GM10248 (cell line): ENCODE measurements at regions not wholly inside any gene's neighbourhood (a gene's known extent, or its start where the extent isn't known, plus 50 kb on each side); places are given as distances from the start of the nearest gene placed in this dataset.

Experiments used
- CTCF ChIA-PET: fragments of 300-600 bp; sonication (Branson Sonifier 250); formaldehyde crosslinking; extraction: SDS; loops from one replicate; lab custom pipeline; 2021; ENCODE audit warnings: antibody characterized with exemption; lab: Yijun Ruan, JAX
- POLR2A ChIA-PET: fragments of 350-650 bp; sonication (Branson Sonifier 250); formaldehyde crosslinking; extraction: SDS; loops from one replicate; lab custom pipeline; 2020; ENCODE audit warnings: antibody characterized with exemption; lab: Yijun Ruan, JAX
- DNase-seq: peaks from one replicate; pipeline ENCODE4 v3.0.0; 2012; ENCODE audit errors: extremely low spot score
- CTCF ChIP-seq: IDR thresholded peaks from 2 replicates; pipeline ENCODE4 v1.5.1; 2012; ENCODE audit warnings: mild to moderate bottlenecking, low read depth; ENCODE audit errors: extremely low read depth, missing control alignments, control extremely low read depth

- DNase-seq, result no peak
- no peak for TF ChIP-seq CTCF
- CTCF ChIA-PET, result interaction anchor here (0.7 kb wide), 1 partner anchor 57 kb away, joined by 3 read pairs; no protein-coding TSS in a partner anchor
- POLR2A ChIA-PET, result no interaction called here
Measured at GRCh38 chr3:72338082-72338941, 509.9 kb downstream of the SHQ1 start.

GRCh38 chr3:72337480-72337855, 510.8 kb downstream of the SHQ1 start:
- no peak for DNase-seq
- TF ChIP-seq CTCF, result no peak
- ChIA-PET CTCF (no interaction called here), POLR2A (no interaction called here)

DNA sequence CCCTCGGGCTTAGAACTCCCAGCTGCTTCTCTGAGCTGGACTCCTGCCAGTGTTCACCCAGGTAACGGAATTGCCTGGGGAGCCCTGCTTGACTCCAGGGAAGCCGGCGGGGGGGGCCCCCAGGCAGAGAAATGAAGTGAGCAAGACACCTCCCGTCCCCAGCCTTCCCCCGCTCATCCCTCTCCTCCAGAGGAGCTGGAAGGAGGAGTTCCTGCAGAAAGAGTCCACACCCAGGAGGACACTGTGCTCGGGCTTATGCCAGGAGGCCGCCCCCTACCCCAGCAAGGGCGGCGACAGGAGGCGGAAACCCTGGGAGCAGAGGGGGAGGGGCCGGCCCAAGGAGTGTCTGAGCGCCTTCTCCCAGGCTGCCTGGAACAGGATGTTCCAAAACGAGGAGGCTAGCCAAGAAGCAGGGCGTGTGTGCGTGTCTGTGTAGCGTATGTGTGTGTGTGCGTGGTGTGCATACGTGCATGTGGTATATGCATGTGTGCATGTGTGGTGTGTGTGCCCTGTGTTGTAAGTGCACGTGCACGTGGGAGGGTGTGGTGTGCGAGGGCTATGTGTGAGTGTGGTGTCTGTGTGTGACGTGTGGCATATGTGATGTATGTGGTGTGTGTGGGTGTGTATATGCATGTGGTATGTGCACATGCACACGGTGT, 511.3 kb downstream of the SHQ1 start:
- CTCF ChIA-PET, result interaction anchor here (0.9 kb wide), 1 partner anchor 9 kb away, joined by 3 read pairs; no protein-coding TSS in a partner anchor
- no peak for DNase-seq
- TF ChIP-seq CTCF, result no peak
- POLR2A ChIA-PET, result no interaction called here

DNA sequence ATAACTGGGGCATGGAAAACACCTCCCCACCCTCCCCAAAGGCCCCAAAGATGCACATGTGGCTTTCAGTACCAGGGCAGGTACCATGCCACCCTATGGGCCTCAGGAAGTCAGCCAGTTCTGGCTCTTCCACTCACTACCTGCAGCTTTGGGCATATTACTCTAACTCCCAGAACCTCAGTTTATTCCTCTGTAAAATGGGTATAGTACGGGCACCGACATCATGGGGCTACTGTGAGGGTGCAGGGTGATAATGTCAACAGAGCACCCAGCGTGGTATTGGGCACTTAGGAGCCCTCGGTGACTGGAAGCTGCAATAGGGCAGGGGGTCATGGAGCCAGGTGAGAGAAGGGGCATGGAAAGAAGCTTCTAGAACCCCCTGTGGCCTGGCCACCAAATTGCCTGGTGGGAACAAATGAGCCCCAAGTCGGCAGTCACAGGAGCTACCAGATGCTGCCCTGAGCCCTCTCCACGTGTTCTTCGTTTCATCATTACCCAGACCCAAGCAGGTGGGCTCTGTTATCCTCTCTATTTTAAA, 512.1 kb downstream of the SHQ1 start:
- no peak for TF ChIP-seq CTCF
- CTCF ChIA-PET, result interaction anchor here (0.9 to 2.5 kb wide), 3 partner anchors 9 to 462 kb away, joined by 3 to 7 read pairs (median 3); no protein-coding TSS in a partner anchor
- DNase-seq, result no peak
- POLR2A ChIA-PET, result no interaction called here

DNA sequence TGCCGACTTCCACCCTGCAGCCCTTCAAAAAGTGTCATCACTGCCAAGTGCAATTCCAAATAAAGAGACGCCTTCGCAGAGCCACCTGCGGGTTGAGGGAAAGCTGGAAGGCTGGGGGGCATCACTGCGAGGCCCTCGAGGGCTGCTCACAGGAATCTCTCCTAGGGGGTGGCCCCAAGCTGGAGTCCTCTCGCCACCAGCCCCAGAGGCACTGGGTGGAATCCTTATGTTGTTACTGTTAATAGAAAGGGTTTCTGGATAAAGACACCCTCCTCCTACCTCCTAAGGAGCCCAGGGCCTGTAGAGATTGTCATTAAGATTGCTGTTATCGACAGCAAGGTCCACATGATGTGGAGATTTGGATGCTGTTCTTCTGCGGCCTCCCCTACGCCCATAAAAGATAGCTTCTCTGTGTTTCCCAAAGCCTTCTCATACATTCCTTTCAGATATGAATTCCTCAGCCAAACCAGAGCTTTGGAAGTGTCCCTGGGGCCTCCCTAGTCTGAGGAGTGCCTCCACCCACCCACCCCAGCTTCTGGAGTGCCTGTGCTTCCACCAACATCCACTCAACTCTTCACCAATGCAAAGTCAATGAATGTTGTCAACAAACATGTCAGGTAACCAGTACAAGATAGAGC, 512.7 kb downstream of the SHQ1 start:
- DNase-seq, result no peak
- no peak for TF ChIP-seq CTCF
- ChIA-PET POLR2A (no interaction called here), CTCF (interaction anchor here (0.9 to 2.5 kb wide), 6 partner anchors 8 to 461 kb away, joined by 3 to 7 read pairs (median 3); no protein-coding TSS in a partner anchor)
